Neuronal stem cell (in vitro differentiated cells): ENCODE measurements at regions not wholly inside any gene's neighbourhood (a gene's known extent, or its start where the extent isn't known, plus 50 kb on each side); places are given as distances from the start of the nearest gene placed in this dataset.

Experiments
- DNase-seq: peaks from one replicate; pipeline ENCODE4 v3.0.0-alpha.2; 2013; ENCODE audit warnings: low spot score
- H2AFZ ChIP-seq: one replicate; pipeline ENCODE4 v1.6.1; 2013; ENCODE audit warnings: mild to moderate bottlenecking, low read length, inconsistent platforms
- H2AK5ac ChIP-seq: 2 replicates; pipeline ENCODE4 v1.6.1; 2013; ENCODE audit warnings: low read depth, mild to moderate bottlenecking, inconsistent platforms, low read length, moderate library complexity, mixed read lengths
- H2BK120ac ChIP-seq: 2 replicates; pipeline ENCODE4 v1.6.1; 2013; ENCODE audit warnings: low read depth, mild to moderate bottlenecking, inconsistent platforms, low read length, moderate library complexity, mixed read lengths
- H2BK12ac ChIP-seq: one replicate; pipeline ENCODE4 v1.6.1; 2013; ENCODE audit warnings: low read length, inconsistent platforms
- H2BK15ac ChIP-seq: 2 replicates; pipeline ENCODE4 v1.6.1; 2013; ENCODE audit warnings: mild to moderate bottlenecking, low read length, inconsistent platforms, mixed read lengths
- H2BK5ac ChIP-seq: one replicate; pipeline ENCODE4 v1.6.1; 2013; ENCODE audit warnings: inconsistent platforms, mild to moderate bottlenecking, low read length, moderate library complexity
- H3K14ac ChIP-seq: one replicate; pipeline ENCODE4 v1.6.1; 2013; ENCODE audit warnings: low read length, inconsistent platforms
- H3K18ac ChIP-seq: 2 replicates; pipeline ENCODE4 v1.6.1; 2013; ENCODE audit warnings: low read length, inconsistent platforms
- H3K23ac ChIP-seq: 2 replicates; pipeline ENCODE4 v1.6.1; 2013; ENCODE audit warnings: low read depth, mild to moderate bottlenecking, mixed read lengths, low read length, inconsistent platforms; ENCODE audit not compliant: poor library complexity
- H3K27ac ChIP-seq: replicated peaks from 3 replicates; pipeline ENCODE4 v1.5.1; 2013; ENCODE audit warnings: low read length, inconsistent platforms
- H3K27me3 ChIP-seq, 3 experiments: 2 replicates each; pipeline ENCODE4 v1.6.1; 2013; ENCODE audit warnings: low read length in 3 of 3, mild to moderate bottlenecking in 2 of 3, inconsistent platforms in 1 of 3, low read depth in 1 of 3, mixed read lengths in 1 of 3, moderate library complexity in 1 of 3; ENCODE audit not compliant: control insufficient read depth in 3 of 3, insufficient read depth in 3 of 3
- H3K36me3 ChIP-seq, 2 donors: replicated peaks in 1 of 2; 2 replicates each; pipeline ENCODE4 v1.6.1; 2013; ENCODE audit warnings: low read length in 2 of 2; ENCODE audit not compliant: control insufficient read depth in 2 of 2, insufficient read depth in 2 of 2
- H3K4ac ChIP-seq: 2 replicates; pipeline ENCODE4 v1.6.1; 2013; ENCODE audit warnings: inconsistent platforms, mild to moderate bottlenecking, low read length, moderate library complexity
- H3K4me1 ChIP-seq, 2 donors: 1 replicate in 1 of 2; 2 replicates in 1 of 2; pipeline ENCODE4 v1.6.1; 2013; ENCODE audit warnings: low read length in 2 of 2, low read depth in 1 of 2; ENCODE audit not compliant: control insufficient read depth in 2 of 2, insufficient read depth in 1 of 2
- H3K4me2 ChIP-seq: one replicate; pipeline ENCODE4 v1.6.1; 2013; ENCODE audit warnings: mild to moderate bottlenecking, low read length, inconsistent platforms; ENCODE audit not compliant: insufficient read depth, poor library complexity, severe bottlenecking
- H3K4me3 ChIP-seq, 2 donors: 2 replicates each; pipeline ENCODE4 v1.5.1; 2013; ENCODE audit warnings: low read length in 2 of 2, mild to moderate bottlenecking in 2 of 2, inconsistent platforms in 1 of 2, moderate library complexity in 1 of 2
- H3K79me1 ChIP-seq: one replicate; pipeline ENCODE4 v1.6.1; 2013; ENCODE audit warnings: low read depth, mild to moderate bottlenecking, inconsistent platforms, low read length, moderate library complexity
- H3K9ac ChIP-seq: one replicate; pipeline ENCODE4 v1.6.1; 2013; ENCODE audit warnings: mild to moderate bottlenecking, low read depth, low read length, inconsistent platforms; ENCODE audit not compliant: poor library complexity
- H3K9me3 ChIP-seq, 2 donors: replicated peaks in 1 of 2; 2 replicates each; pipeline versions ENCODE3 to v1.6.1; 2013; ENCODE audit warnings: low read length in 2 of 2, mild to moderate bottlenecking in 2 of 2, inconsistent platforms in 1 of 2, low read depth in 1 of 2, mixed read lengths in 1 of 2, moderate library complexity in 1 of 2; ENCODE audit not compliant: control insufficient read depth in 2 of 2, insufficient read depth in 1 of 2
- H4K8ac ChIP-seq: one replicate; pipeline ENCODE4 v1.6.1; 2013; ENCODE audit warnings: low read depth, mild to moderate bottlenecking, inconsistent platforms, low read length, moderate library complexity
- H4K91ac ChIP-seq: one replicate; pipeline ENCODE4 v1.6.1; 2013; ENCODE audit warnings: low read length, low read depth, mild to moderate bottlenecking, inconsistent platforms; ENCODE audit not compliant: poor library complexity
- WGBS, 2 donors: extraction: QIAGEN DNeasy Blood & Tissue Kit; methylation state at CpG; one replicate each; pipeline ENCODE4 v1.1.7; 2013; ENCODE audit warnings: missing lambda C conversion rate in 2 of 2, mixed read lengths in 1 of 2; ENCODE audit not compliant: insufficient read length in 2 of 2, insufficient replicate concordance in 1 of 2; ENCODE audit errors: extremely low coverage in 2 of 2; 5-methylcytosine and 5-hydroxymethylcytosine counted together

- Histone ChIP-seq H3K9ac (no peak overlapping the region), H2AFZ (no peak overlapping the region), H3K4ac (no peak overlapping the region), H3K4me3 (no peak overlapping the region), H2BK15ac (no peak overlapping the region), H2BK120ac (no peak overlapping the region), H3K27me3 (no peaks in the 10 kb centered on the region), H3K4me1 (peaks cover 0 to 5% of the 10 kb centered on the region in 2 donors), H3K23ac (no peak overlapping the region), H3K27ac (no peak overlapping the region), H4K91ac (no peak overlapping the region), H2BK12ac (no peak overlapping the region), H4K8ac (no peak overlapping the region), H2BK5ac (no peak overlapping the region), H3K14ac (no peak overlapping the region), H3K4me2 (no peak overlapping the region), H2AK5ac (no peak overlapping the region), H3K18ac (no peak overlapping the region), H3K79me1 (no peaks in the 10 kb centered on the region), H3K36me3 (no peaks in the 10 kb centered on the region), H3K9me3 (no peaks in the 10 kb centered on the region)
- WGBS, 2 donors: no CpG with 5 or more reads among the region's 3 CpGs
- DNase-seq: no peak
Observed at GRCh38 chr7:50952544-50952943, 169.8 kb upstream of the GRB10 start.

- Histone ChIP-seq H3K79me1 (no peaks in the 10 kb centered on the region), H2BK5ac (no peak overlapping the region), H3K27me3 (no peaks in the 10 kb centered on the region), H2BK15ac (no peak overlapping the region), H2BK120ac (no peak overlapping the region), H3K36me3 (no peaks in the 10 kb centered on the region), H3K4ac (no peak overlapping the region), H3K4me3 (no peak overlapping the region), H3K4me2 (no peak overlapping the region), H3K27ac (no peak overlapping the region), H3K14ac (no peak overlapping the region), H3K4me1 (peaks cover 0 to 5% of the 10 kb centered on the region in 2 donors), H3K18ac (no peak overlapping the region), H4K8ac (no peak overlapping the region), H3K9ac (no peak overlapping the region), H2BK12ac (no peak overlapping the region), H3K23ac (no peak overlapping the region), H3K9me3 (no peaks in the 10 kb centered on the region), H2AFZ (no peak overlapping the region), H2AK5ac (no peak overlapping the region), H4K91ac (no peak overlapping the region)
- WGBS, 2 donors: no CpG with 5 or more reads among the region's 1 CpG
- DNase-seq: no peak
Observed at GRCh38 chr7:50952120-50952519, 169.4 kb upstream of the GRB10 start.

GRCh38 chr7:50943482-50943881, 160.8 kb upstream of the GRB10 start:
- 100% methylated on average over 1 of the region's 2 CpGs; no CpG with 5 or more reads in 1 of the 2 donors for WGBS, 2 donors
- Histone ChIP-seq H3K4me2 (no peak overlapping the region), H2AFZ (no peak overlapping the region), H3K14ac (no peak overlapping the region), H3K4me3 (no peak overlapping the region), H3K18ac (no peak overlapping the region), H3K4ac (no peak overlapping the region), H4K91ac (no peak overlapping the region), H3K27me3 (no peaks in the 10 kb centered on the region), H2BK15ac (no peak overlapping the region), H3K79me1 (no peaks in the 10 kb centered on the region), H2BK12ac (no peak overlapping the region), H4K8ac (no peak overlapping the region), H2AK5ac (no peak overlapping the region), H2BK5ac (no peak overlapping the region), H2BK120ac (no peak overlapping the region), H3K23ac (no peak overlapping the region), H3K9me3 (no peaks in the 10 kb centered on the region), H3K9ac (no peak overlapping the region), H3K36me3 (no peaks in the 10 kb centered on the region), H3K4me1 (peaks cover 0 to 2% of the 10 kb centered on the region in 2 donors), H3K27ac (no peak overlapping the region)
- DNase-seq: no peak

- no peak overlapping the region for H2BK5ac ChIP-seq
- no CpG with 5 or more reads among the region's 4 CpGs for WGBS, 2 donors
- no peak overlapping the region for H3K18ac ChIP-seq
- no peak for DNase-seq
- H2BK120ac ChIP-seq: no peak overlapping the region
- no peak overlapping the region for H2AK5ac ChIP-seq
- H2BK15ac ChIP-seq: no peak overlapping the region
- H3K4ac ChIP-seq: no peak overlapping the region
- no peaks in the 10 kb centered on the region for H3K9me3 ChIP-seq
- no peak overlapping the region for H2BK12ac ChIP-seq
- no peak overlapping the region for H3K14ac ChIP-seq
- H3K27ac ChIP-seq: no peak overlapping the region
- peaks cover 0 to 2% of the 10 kb centered on the region in 2 donors for H3K4me1 ChIP-seq
- no peak overlapping the region for H3K23ac ChIP-seq
- no peaks in the 10 kb centered on the region for H3K79me1 ChIP-seq
- no peak overlapping the region for H2AFZ ChIP-seq
- H3K4me2 ChIP-seq: no peak overlapping the region
- H3K4me3 ChIP-seq: no peak overlapping the region
- H4K8ac ChIP-seq: no peak overlapping the region
- H3K9ac ChIP-seq: no peak overlapping the region
- H4K91ac ChIP-seq: no peak overlapping the region
- H3K36me3 ChIP-seq: no peaks in the 10 kb centered on the region
- no peaks in the 10 kb centered on the region for H3K27me3 ChIP-seq
Observed at GRCh38 chr7:50941525-50941924, 158.8 kb upstream of the GRB10 start.
